Right lobe of liver (tissue), 6 donors: ENCODE measurements at regions not wholly inside any gene's neighbourhood (a gene's known extent, or its start where the extent isn't known, plus 50 kb on each side); places are given as distances from the start of the nearest gene placed in this dataset.

ENCODE experiments used
- ATAC-seq, 4 donors: fragments of 200-7000 bp; cut with Tn5 transposase; one replicate each; pipeline ENCODE4 v1.9.1; 2020; ENCODE audit warnings: mild to moderate bottlenecking in 4 of 4, moderate library complexity in 4 of 4
- DNase-seq, 3 donors: peaks; one replicate each; pipeline ENCODE4 v3.0.0-alpha.2; 2020
- H3K27ac ChIP-seq, 3 donors: fragments of 200-600 bp; one replicate each; pipeline ENCODE4 v1.8.0; 2022
- H3K27me3 ChIP-seq, 2 donors: fragments of 200-600 bp; one replicate each; pipeline ENCODE4 v1.8.0; 2022
- H3K36me3 ChIP-seq, 4 donors: fragments of 200-600 bp; sonication (generic) in 1 of 4; one replicate each; pipeline versions ENCODE4 v1.5.1 to v1.8.0; 2017 to 2022; ENCODE audit warnings: control low read depth in 1 of 4
- H3K4me1 ChIP-seq, 4 donors: fragments of 200-600 bp; sonication (generic) in 1 of 4; one replicate each; pipeline versions ENCODE4 v1.5.1 to v1.8.0; 2017 to 2022; ENCODE audit warnings: control low read depth in 1 of 4
- H3K4me3 ChIP-seq, 3 donors: fragments of 200-600 bp; one replicate each; pipeline ENCODE4 v1.8.0; 2022
- H3K9me3 ChIP-seq, 4 donors: fragments of 200-600 bp; sonication (generic) in 1 of 4; one replicate each; pipeline versions ENCODE4 v1.5.1 to v1.8.0; 2017 to 2022; ENCODE audit warnings: control low read depth in 1 of 4
- POLR2A ChIP-seq: fragments of 450-650 bp; IDR thresholded peaks from one replicate; pipeline ENCODE4 v1.6.1; 2017; ENCODE audit warnings: antibody characterized with exemption, mild to moderate bottlenecking
- WGBS: methylation state at CpG from one replicate; pipeline ENCODE4 v1.1.6; 2018; ENCODE audit warnings: low coverage, low lambda C conversion rate; ENCODE audit not compliant: insufficient coverage; ENCODE audit errors: missing lambda C conversion rate; 5-methylcytosine and 5-hydroxymethylcytosine counted together
- intact Hi-C, 2 donors: fragments of 100-400 bp; cut with DNase I; formaldehyde crosslinking; loops; one replicate each; pipeline versions ENCODE4 v1.11.2 to v1.14.1; 2022
- TF ChIP-seq, protein P1 (sequence below), 4 donors: fragments of 200-600 bp in 3 of 4; fragments of 450-650 bp in 1 of 4; IDR thresholded peaks; one replicate each; pipeline versions ENCODE4 v1.5.1 to v1.8.0; 2016 to 2022; ENCODE audit warnings: antibody characterized with exemption in 4 of 4, mild to moderate bottlenecking in 2 of 4
- donor health status: DM: no; HTN: yes; CAD: no.
- donor health status: DM: no; HTN: no; CAD: no.
- donor health status: DM: no; HTN: no; CAD: no.
- donor health status: DM: no; HTN: yes; CAD: no.
- donor health status: DM: no; HTN: yes; CAD: no.

DNA sequence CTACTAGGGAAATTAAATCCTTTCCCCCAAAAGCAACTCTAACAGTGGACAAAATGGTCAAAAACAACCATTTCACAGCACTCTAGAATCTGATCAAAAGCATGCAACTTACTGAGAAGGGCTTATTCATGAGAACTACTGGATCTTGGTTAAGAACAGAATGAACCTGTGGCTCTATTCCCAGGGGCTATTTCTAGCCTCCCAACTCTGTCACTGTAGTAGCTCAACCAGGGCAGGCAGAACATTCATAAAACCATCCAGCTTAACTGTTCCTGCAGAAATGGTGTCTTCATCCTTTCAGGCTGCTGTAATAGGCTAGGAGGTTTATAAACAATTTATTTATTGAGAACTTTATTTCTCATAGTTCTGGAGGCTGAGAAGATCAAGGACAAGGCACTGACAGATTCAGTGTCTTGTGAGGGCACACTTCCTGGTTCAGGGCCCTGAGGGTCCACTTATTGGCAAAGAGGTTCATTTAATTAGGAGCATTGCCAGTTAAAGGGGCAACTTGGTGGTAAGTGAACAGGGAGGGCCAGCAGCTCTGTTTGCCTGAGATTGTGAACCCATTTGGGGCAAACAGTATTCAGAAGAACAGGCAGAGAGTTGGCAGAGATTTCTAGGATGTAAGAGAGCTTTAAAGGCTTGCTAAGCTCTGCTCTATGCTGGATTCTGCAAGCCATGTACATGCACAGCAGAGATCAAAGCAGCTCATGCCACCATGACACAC is 238.5 kb upstream of the FBXL7 start:
- H3K4me1 ChIP-seq, result no peaks in the 10 kb centered on the region

DNA sequence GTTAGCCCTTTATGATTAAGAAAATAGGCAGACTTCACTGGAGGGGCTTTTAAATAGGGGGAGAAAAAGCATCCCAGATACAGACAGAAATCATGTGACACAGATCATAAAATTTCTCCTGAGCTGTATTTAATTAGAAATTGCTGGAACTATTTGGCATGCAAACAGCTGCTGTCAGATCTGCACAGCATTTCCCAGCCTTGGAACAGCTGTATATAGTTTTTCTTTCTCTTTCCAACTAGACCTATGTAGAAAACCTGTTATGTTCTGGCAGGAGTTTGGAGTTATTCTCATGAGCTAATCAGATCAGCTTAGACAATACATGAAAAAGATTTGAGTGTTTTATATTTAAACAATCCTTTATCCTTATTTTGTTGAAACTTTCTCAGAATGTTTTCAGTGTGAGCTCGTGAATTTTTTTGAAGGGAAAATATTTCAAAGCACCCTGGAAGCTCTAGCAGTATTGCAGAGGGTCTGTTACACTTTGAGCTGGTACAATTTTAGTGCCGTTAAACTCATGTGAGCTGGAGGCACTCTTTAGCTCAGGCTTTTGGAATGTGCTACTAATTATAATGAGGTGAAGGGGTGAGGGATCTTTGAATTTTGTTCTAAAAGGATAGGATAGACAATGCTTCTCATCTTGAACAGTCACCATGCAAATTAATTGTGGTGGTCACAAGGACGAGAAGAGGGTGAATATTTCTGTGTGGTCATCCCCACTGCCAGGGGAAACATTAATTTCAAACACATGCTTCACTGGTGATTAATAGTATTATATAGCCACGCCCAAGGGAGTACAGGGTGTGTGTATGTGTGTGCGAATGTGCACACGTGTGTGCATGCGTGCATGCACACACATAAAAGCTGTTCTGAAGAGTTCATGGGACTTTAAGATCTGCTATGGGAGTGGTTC is 239.4 kb upstream of the FBXL7 start:
- Histone ChIP-seq H3K4me3 (no peak overlapping the region), H3K36me3 (no peaks in the 10 kb centered on the region), H3K27me3 (no peaks in the 10 kb centered on the region), H3K27ac (no peak overlapping the region), H3K4me1 (no peaks in the 10 kb centered on the region), H3K9me3 (no peaks in the 10 kb centered on the region)
- ATAC-seq, result no peak
- WGBS, result 71% methylated on average over 5 of the region's 7 CpGs
- no peak for DNase-seq
- TF ChIP-seq, protein P1, sequence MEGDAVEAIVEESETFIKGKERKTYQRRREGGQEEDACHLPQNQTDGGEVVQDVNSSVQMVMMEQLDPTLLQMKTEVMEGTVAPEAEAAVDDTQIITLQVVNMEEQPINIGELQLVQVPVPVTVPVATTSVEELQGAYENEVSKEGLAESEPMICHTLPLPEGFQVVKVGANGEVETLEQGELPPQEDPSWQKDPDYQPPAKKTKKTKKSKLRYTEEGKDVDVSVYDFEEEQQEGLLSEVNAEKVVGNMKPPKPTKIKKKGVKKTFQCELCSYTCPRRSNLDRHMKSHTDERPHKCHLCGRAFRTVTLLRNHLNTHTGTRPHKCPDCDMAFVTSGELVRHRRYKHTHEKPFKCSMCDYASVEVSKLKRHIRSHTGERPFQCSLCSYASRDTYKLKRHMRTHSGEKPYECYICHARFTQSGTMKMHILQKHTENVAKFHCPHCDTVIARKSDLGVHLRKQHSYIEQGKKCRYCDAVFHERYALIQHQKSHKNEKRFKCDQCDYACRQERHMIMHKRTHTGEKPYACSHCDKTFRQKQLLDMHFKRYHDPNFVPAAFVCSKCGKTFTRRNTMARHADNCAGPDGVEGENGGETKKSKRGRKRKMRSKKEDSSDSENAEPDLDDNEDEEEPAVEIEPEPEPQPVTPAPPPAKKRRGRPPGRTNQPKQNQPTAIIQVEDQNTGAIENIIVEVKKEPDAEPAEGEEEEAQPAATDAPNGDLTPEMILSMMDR (IDR thresholded peaks at IDR 0.05), result no peak
- TF ChIP-seq POLR2A, result no peak
- intact Hi-C loops, result no loop called here

More for the DNA sequence above, 238.5 kb upstream of the FBXL7 start:
- Histone ChIP-seq H3K4me3 (no peak overlapping the region), H3K9me3 (no peaks in the 10 kb centered on the region), H3K27me3 (no peaks in the 10 kb centered on the region), H3K36me3 (no peaks in the 10 kb centered on the region), H3K27ac (no peak overlapping the region)
- intact Hi-C loops, result no loop called here
- DNase-seq, result no peak
- TF ChIP-seq, protein P1 (IDR thresholded peaks at IDR 0.05), result no peak
- no peak for TF ChIP-seq POLR2A
- no peak for ATAC-seq

DNA sequence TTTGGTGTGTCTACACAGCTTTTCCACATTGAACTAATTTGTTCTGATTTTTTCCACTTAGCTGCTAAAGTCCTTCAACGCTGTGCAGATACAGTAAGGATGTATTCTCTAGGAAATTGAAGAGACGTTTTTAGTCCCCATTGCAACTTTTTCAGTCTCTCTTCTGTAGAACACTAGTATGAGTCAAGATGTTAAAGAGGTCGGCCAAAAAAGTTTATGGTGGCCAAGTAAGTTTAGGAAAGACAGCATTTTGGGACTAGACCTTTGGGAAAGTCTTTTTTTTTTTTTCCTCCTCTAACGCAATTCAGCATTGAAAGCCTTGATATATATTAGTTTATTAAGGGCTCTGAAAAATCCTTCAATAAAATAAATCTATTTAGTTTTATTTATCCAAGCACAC is 243.5 kb upstream of the FBXL7 start:
- no peak for DNase-seq
- no peak for ATAC-seq
- H3K4me3 ChIP-seq, result no peak overlapping the region
- no peaks in the 10 kb centered on the region for H3K27me3 ChIP-seq
- no peak overlapping the region for H3K27ac ChIP-seq
- TF ChIP-seq, protein P1 (IDR thresholded peaks at IDR 0.05), result no peak
- TF ChIP-seq POLR2A, result no peak
- no peaks in the 10 kb centered on the region for H3K4me1 ChIP-seq
- no peaks in the 10 kb centered on the region for H3K36me3 ChIP-seq
- no peaks in the 10 kb centered on the region for H3K9me3 ChIP-seq
- 45% methylated on average over 4 of the region's 4 CpGs for WGBS
- intact Hi-C loops, result no loop called here

DNA sequence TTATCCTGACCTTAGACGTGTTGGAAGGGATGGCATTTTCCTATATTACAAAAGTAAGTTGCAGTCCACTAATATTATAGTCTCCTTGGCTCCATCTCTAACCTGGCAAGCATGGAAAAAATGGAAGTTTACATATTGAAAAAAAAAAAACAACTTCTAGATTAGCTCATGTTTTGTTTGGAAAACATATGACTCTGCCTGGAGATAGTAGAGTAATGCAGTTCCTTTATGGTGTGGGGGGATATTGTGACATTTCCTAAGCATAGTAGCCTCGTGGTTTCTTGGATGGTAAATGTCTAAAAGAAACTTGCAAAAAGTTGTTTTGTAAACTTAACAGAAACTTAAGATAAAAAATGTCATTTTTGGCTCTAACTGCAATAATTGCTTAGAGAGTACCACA is 244.4 kb upstream of the FBXL7 start:
- ATAC-seq (no peak), DNase-seq (no peak)
- no peak for TF ChIP-seq POLR2A
- TF ChIP-seq, protein P1 (IDR thresholded peaks at IDR 0.05), result no peak
- WGBS, result 28% methylated on average over 2 of the region's 2 CpGs
- Histone ChIP-seq H3K4me3 (no peak overlapping the region), H3K9me3 (no peaks in the 10 kb centered on the region), H3K4me1 (no peaks in the 10 kb centered on the region), H3K27ac (no peak overlapping the region), H3K27me3 (no peaks in the 10 kb centered on the region), H3K36me3 (no peaks in the 10 kb centered on the region)
- intact Hi-C loops, result no loop called here
